B cell (primary cell): ENCODE measurements at regions not wholly inside any gene's neighbourhood (a gene's known extent, or its start where the extent isn't known, plus 50 kb on each side); places are given as distances from the start of the nearest gene placed in this dataset.

Source experiments
- EZH2 ChIP-seq: IDR thresholded peaks from 2 replicates; pipeline ENCODE4 v1.6.1; 2012; ENCODE audit warnings: borderline replicate concordance, low read depth, mild to moderate bottlenecking, moderate library complexity, low read length; ENCODE audit not compliant: insufficient read depth, poor library complexity, severe bottlenecking
- TF ChIP-seq, protein P1 (sequence below): fragments of 200-600 bp; IDR thresholded peaks from one replicate; pipeline ENCODE4 v1.8.0; 2022; ENCODE audit warnings: antibody characterized with exemption, mild to moderate bottlenecking

GRCh38 chr11:109059402-109059801 is 362.6 kb upstream of the C11orf87 start:
- TF ChIP-seq, protein P1, sequence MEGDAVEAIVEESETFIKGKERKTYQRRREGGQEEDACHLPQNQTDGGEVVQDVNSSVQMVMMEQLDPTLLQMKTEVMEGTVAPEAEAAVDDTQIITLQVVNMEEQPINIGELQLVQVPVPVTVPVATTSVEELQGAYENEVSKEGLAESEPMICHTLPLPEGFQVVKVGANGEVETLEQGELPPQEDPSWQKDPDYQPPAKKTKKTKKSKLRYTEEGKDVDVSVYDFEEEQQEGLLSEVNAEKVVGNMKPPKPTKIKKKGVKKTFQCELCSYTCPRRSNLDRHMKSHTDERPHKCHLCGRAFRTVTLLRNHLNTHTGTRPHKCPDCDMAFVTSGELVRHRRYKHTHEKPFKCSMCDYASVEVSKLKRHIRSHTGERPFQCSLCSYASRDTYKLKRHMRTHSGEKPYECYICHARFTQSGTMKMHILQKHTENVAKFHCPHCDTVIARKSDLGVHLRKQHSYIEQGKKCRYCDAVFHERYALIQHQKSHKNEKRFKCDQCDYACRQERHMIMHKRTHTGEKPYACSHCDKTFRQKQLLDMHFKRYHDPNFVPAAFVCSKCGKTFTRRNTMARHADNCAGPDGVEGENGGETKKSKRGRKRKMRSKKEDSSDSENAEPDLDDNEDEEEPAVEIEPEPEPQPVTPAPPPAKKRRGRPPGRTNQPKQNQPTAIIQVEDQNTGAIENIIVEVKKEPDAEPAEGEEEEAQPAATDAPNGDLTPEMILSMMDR: no peak
- TF ChIP-seq EZH2: no peak
